GM13977 (cell line): ENCODE measurements at regions not wholly inside any gene's neighbourhood (a gene's known extent, or its start where the extent isn't known, plus 50 kb on each side); places are given as distances from the start of the nearest gene placed in this dataset.

Experiments used
- DNase-seq: peaks from one replicate; pipeline ENCODE4 v3.0.0; 2012; ENCODE audit warnings: low spot score
- CTCF ChIP-seq: IDR thresholded peaks from 2 replicates; pipeline ENCODE4 v1.5.1; 2012; ENCODE audit warnings: mild to moderate bottlenecking, control low read depth; ENCODE audit not compliant: insufficient read depth; ENCODE audit errors: extremely low read depth, missing control alignments
- in situ Hi-C: fragments of 300-500 bp; cut with MboI; formaldehyde crosslinking; loops from one replicate; pipeline ENCODE4 v1.12.0; 2022; ENCODE audit warnings: low sequenced_read_pairs, low pct_unique_long_range_greater_than_20kb, mixed read lengths, inconsistent platforms; ENCODE audit not compliant: unreplicated experiment

GRCh38 chr2:120401275-120402066 is 55.5 kb downstream of the INHBB start:
- in situ Hi-C loops = no loop called here
- no peak for DNase-seq
- TF ChIP-seq CTCF = no peak

- in situ Hi-C loops = no loop called here
- TF ChIP-seq CTCF = no peak
- DNase-seq = no peak
Measured at GRCh38 chr2:120402067-120402433, 56.1 kb downstream of the INHBB start.

GRCh38 chr2:120402508-120402907 is 56.6 kb downstream of the INHBB start:
- no peak for TF ChIP-seq CTCF
- DNase-seq = no peak
- in situ Hi-C loops = no loop called here

- in situ Hi-C loops = no loop called here
- TF ChIP-seq CTCF = no peak
- no peak for DNase-seq
Measured at GRCh38 chr2:120403261-120403660, 57.3 kb downstream of the INHBB start.

GRCh38 chr2:120403676-120404075 is 57.7 kb downstream of the INHBB start:
- DNase-seq = no peak
- no peak for TF ChIP-seq CTCF
- in situ Hi-C loops = no loop called here

- no peak for TF ChIP-seq CTCF
- in situ Hi-C loops = no loop called here
- DNase-seq = no peak
Measured at GRCh38 chr2:120404274-120404673, 58.3 kb downstream of the INHBB start.
